ENCODE measurements at regions not wholly inside any gene's neighbourhood (a gene's known extent, or its start where the extent isn't known, plus 50 kb on each side); places are given as distances from the start of the nearest gene placed in this dataset.

DNA sequence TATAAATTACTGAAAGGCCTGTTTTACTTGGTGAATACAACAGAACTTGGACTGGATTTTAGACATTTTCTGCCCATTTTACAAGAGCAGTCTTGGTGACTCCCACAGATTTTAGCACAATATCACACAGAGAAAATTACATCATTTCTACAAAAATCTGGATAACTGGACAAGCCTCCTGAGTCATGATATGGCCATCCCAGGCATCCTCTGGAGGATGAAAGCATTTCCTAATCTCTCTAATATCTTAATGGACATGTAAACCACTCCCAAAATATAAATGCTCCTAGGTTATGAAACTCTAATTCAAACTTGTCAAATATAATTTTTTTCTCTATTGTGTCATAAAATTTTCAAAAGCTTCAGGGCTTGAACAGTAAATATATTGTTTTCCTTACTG is 1170.8 kb upstream of the PCDH7 start:
- H3K4me3 ChIP-seq: no peak overlapping the region
- H3K4me1 ChIP-seq (ENCODE audit: low read depth): no peaks in the 10 kb centered on the region
- DNase-seq: no peak
- TF ChIP-seq, protein P1, sequence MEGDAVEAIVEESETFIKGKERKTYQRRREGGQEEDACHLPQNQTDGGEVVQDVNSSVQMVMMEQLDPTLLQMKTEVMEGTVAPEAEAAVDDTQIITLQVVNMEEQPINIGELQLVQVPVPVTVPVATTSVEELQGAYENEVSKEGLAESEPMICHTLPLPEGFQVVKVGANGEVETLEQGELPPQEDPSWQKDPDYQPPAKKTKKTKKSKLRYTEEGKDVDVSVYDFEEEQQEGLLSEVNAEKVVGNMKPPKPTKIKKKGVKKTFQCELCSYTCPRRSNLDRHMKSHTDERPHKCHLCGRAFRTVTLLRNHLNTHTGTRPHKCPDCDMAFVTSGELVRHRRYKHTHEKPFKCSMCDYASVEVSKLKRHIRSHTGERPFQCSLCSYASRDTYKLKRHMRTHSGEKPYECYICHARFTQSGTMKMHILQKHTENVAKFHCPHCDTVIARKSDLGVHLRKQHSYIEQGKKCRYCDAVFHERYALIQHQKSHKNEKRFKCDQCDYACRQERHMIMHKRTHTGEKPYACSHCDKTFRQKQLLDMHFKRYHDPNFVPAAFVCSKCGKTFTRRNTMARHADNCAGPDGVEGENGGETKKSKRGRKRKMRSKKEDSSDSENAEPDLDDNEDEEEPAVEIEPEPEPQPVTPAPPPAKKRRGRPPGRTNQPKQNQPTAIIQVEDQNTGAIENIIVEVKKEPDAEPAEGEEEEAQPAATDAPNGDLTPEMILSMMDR (IDR thresholded peaks at IDR 0.05): no peak
- no peaks in the 10 kb centered on the region for H3K36me3 ChIP-seq (ENCODE audit: low read depth)
- no peak for ATAC-seq
- intact Hi-C loops (cut with DNase I, micrococcal nuclease): no loop called here
- peaks cover 23% of the 10 kb centered on the region for H3K9me3 ChIP-seq

DNA sequence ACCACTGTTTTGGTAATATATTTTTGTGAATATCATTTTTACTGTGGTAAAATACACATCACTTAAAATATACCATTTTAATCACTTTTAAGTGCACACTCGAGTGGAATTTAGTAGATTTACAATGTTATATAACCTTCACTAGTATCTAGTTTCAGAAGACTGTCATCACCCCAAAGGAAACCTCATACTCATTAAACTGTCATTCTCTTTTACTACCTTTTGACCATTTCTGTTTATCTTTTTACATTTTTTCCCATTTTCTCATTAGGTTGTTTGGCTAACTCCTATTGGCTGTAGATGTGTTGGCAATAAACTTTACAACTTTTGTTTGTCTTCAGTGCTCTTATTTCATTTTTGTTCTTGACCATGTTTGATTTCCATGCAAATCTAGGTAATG is 1168.3 kb upstream of the PCDH7 start:
- H3K9me3 ChIP-seq: peaks cover 30% of the 10 kb centered on the region
- DNase-seq (no peak), ATAC-seq (no peak)
- no peaks in the 10 kb centered on the region for H3K4me1 ChIP-seq (ENCODE audit: low read depth)
- H3K36me3 ChIP-seq (ENCODE audit: low read depth): no peaks in the 10 kb centered on the region
- intact Hi-C loops (cut with DNase I, micrococcal nuclease): no loop called here
- no peak overlapping the region for H3K4me3 ChIP-seq
- TF ChIP-seq, protein P1 (IDR thresholded peaks at IDR 0.05): no peak

DNA sequence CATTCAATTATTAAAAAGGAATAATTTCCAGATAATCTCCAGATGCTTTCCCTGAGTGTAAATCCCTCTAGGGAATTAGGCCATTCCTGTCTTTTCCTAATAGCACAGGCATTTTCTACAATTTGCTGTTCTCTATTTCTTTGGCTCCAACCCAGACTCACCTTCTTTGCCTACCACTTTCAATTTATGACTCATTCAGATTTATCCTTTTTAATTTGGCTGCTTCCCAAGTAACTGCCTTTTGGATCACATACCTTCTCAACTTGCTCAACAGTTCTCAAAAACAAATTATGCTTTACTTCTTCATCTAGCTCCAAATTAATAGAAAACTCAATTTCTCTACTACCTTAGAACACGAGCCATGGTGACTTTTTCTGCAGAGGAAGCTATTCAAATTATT is 1166.3 kb upstream of the PCDH7 start:
- intact Hi-C loops (cut with DNase I, micrococcal nuclease): no loop called here
- H3K4me3 ChIP-seq: no peak overlapping the region
- ATAC-seq: no peak
- no peaks in the 10 kb centered on the region for H3K4me1 ChIP-seq (ENCODE audit: low read depth)
- no peaks in the 10 kb centered on the region for H3K36me3 ChIP-seq (ENCODE audit: low read depth)
- DNase-seq: no peak
- H3K9me3 ChIP-seq: peaks cover 23% of the 10 kb centered on the region
- TF ChIP-seq, protein P1 (IDR thresholded peaks at IDR 0.05): no peak

DNA sequence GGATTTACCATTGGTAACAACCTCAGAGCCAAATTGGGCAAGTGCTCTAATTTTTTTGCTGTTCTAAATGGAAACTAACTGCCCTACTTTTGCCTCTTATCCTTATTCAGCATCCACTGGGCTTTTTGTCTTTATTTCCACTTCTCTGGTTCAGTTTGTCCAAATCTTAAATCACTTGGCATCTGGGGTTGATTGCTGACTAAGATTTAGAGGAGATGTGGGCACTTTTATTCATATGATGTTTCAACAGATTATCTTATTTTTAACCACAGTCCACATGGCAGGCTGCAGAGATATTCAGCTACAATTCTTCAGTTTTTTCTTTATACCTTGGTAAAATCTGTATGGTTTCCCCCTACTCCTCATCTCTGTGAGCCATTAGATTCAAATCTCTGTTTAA is 1161.4 kb upstream of the PCDH7 start:
- intact Hi-C loops (cut with DNase I, micrococcal nuclease): no loop called here
- ATAC-seq (no peak), DNase-seq (no peak)
- TF ChIP-seq, protein P1 (IDR thresholded peaks at IDR 0.05): no peak
- no peaks in the 10 kb centered on the region for H3K4me1 ChIP-seq (ENCODE audit: low read depth)
- no peaks in the 10 kb centered on the region for H3K36me3 ChIP-seq (ENCODE audit: low read depth)
- H3K9me3 ChIP-seq: peaks cover 19% of the 10 kb centered on the region
- no peak overlapping the region for H3K4me3 ChIP-seq

DNA sequence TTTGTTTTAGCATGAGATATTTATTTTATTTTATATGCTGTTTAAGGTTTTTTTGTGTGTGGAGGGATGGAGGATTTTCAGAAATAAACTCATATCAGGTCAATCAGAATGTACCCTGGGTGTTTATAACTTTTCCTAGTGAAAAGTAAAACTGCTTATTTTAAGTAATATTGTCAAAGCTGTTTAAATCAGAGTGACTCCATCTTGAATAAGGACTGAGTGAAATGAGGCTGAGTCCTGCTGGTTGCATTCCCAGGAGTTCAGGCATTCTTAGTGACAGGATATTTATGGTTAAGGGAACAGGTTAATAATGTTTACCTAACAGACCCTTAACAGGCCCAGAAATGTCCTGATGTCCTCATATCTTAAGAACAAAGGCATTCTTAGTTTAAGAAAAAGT is 1160.9 kb upstream of the PCDH7 start:
- TF ChIP-seq, protein P1 (IDR thresholded peaks at IDR 0.05): no peak
- Histone ChIP-seq H3K36me3 (ENCODE audit: low read depth) (no peaks in the 10 kb centered on the region), H3K4me1 (ENCODE audit: low read depth) (no peaks in the 10 kb centered on the region), H3K9me3 (peaks cover 14% of the 10 kb centered on the region), H3K4me3 (no peak overlapping the region)
- DNase-seq: no peak
- ATAC-seq: no peak
- intact Hi-C loops (cut with DNase I, micrococcal nuclease): no loop called here

DNA sequence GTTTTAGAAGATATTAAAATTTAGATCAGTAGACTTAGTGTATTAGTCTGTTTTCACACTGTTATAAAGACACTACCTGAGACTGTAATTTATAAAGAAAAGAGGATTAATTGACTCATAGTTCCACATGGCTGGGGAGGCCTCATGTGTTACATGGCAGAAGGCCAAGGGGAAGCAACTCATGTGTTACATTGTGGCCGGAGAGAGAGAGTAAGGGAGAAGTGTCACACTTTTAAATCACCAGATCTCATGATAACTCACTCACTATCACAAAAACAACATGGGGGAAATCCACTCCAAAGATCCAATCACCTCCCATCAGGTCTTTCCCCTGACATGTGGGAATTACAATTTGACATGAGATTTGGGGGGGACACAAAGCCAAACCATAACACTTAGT is 1159.7 kb upstream of the PCDH7 start:
- DNase-seq (no peak), ATAC-seq (no peak)
- Histone ChIP-seq H3K4me3 (no peak overlapping the region), H3K4me1 (ENCODE audit: low read depth) (no peaks in the 10 kb centered on the region), H3K9me3 (peaks cover 10% of the 10 kb centered on the region), H3K36me3 (ENCODE audit: low read depth) (no peaks in the 10 kb centered on the region)
- TF ChIP-seq, protein P1 (IDR thresholded peaks at IDR 0.05): no peak
- intact Hi-C loops (cut with DNase I, micrococcal nuclease): no loop called here
